GM18858 (cell line): ENCODE measurements at regions not wholly inside any gene's neighbourhood (a gene's known extent, or its start where the extent isn't known, plus 50 kb on each side); places are given as distances from the start of the nearest gene placed in this dataset.

Experiments
- ATAC-seq: cut with Tn5 transposase; IDR thresholded peaks from one replicate; pipeline ENCODE4 v1.9.1; 2021; ENCODE audit not compliant: unreplicated experiment

DNA sequence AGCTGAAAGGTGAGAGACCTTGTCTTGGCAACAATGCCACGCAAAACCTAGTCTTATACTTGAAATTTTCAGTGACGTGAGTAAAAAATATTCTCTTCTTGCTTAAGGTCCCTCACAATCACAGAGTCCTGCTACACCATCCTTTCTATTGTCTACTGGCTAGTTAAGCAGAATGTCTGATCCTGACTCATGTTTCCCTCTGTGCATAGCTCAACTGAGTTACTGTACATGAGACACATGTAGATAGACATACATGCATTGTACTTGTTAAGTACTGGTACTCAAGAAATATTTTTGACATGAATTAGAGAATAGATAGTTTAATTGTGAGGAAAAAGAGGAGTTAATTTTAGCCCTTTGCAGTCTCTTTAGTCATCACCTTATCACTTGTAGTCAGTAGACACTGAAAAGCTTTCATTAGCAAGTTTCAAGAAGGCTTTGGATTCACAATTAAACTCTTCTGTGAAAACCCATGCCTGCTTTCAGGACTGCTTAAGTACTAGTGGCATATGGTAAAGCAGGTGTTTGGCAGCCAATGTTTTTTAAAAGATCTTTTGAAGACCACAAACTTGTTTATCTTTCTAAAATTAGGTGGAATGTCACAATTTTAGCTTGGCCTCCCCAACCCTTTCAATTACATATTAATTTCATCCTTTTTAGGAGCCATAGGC is 158.7 kb upstream of the CCDC150 start:
- no peak for ATAC-seq

DNA sequence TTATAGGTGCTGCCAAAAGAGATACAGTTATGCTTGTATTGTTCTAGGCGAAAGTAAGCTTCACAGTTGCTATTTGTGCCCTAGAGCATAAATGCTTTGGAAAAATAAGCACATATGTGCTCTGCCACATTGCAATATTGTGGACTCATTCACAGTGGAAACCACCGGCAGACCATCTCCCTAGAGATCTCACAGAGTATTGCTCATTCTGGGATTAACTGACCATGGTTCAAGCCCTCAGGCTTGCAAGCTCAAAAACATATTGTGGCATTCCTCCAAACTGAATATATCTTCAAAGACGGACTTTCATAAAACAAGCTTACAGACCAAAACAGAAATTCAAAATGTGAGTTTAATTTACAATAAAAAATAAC is 158.2 kb upstream of the CCDC150 start:
- no peak for ATAC-seq

GRCh38 chr2:196482119-196483065 is 157.1 kb upstream of the CCDC150 start:
- ATAC-seq: no peak

GRCh38 chr2:196486146-196486545 is 153.4 kb upstream of the CCDC150 start:
- ATAC-seq: no peak

- no peak for ATAC-seq
These were observed 152.1 kb upstream of the CCDC150 start for GRCh38 chr2:196487417-196487816.

DNA sequence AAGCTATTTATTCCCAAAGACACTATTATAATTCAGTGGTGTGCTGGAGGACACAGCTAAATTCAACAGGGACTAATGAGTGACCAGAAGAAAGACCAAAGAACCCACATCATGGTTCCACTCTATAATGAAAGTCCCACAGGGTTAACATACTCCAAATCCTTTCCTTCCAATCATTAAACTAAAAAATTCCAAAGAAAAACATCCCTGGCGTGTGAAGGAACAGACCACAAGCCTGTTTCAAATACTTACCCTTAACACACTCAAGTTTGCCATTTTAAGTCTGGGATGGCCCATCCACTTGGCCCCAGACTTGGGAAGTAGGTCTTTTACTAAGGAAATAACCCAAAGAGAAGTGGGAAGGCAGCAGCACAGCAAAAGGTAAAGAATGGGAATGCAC is 150.1 kb upstream of the CCDC150 start:
- ATAC-seq: no peak

DNA sequence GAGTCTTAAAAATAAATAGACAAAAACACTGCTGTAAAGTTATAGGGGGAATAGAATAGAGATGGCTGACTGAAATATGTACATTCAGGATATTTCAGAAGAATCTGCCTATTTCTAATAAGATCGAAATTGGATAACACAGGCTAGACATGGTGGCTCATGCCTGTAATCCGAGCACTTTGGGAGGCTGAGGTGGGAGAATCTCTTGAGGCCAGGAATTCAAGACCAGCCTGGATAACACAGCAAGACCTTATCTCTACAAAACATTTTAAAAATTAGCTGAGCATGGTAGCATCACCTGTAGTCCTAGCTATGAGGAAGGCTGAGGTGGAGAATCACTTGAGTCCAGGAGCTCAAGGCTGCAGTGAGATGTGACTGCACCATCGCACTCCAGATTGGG is 146.6 kb upstream of the CCDC150 start:
- ATAC-seq: no peak

- no peak for ATAC-seq
These were observed 140.6 kb upstream of the CCDC150 start for GRCh38 chr2:196498962-196499361.

DNA sequence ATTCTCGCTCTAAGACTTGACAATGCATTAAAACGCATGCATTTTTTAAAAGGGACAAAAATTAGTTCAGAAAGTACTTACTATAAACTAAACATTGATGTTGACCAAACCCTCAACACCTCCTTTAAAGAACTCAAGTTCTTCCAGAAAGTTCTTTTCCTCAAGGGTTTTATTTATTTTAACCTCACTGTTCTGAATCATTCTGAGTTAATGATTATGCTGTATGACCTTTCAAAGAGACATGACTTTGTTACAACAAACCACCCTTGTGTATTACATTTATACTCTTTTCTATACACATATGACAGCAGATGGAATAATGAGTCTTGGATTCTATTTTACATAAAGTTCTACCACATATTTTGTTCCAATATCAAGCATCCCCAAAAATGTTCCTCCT is 139.8 kb upstream of the CCDC150 start:
- ATAC-seq: no peak

DNA sequence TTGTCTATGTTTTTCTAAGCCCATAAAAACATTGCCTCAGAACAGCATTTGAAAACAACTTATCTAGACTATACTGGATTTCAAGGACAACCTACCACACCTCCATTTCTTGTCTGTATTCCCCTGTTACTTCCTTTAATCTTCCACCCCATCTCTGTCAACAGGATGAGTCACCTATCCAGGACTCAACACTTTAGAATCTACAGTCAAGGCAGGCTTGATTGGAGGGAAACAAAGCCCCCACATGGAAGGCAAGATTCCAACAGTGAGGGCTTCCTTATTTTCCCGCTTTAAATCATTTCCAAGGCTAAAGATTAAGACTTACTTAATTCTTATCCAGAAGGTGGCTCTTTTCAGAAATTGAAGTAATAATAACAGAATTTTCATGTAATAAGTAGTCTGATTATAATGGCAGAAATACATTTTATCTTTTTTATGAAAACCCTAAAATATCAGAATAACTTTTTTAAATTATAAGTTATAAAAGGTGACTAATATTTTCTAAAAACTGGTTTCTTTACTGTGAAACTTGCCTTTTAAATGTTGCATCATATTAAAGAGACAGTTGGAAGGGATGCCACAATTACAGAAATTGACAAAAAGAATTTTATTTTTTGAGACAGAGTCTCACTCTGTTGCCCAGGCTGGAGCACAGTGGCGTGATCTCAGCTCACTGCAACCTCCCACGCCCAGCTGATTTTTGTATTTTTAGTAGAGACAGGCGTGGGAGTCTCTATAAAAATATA is 138.7 kb upstream of the CCDC150 start:
- ATAC-seq: no peak

DNA sequence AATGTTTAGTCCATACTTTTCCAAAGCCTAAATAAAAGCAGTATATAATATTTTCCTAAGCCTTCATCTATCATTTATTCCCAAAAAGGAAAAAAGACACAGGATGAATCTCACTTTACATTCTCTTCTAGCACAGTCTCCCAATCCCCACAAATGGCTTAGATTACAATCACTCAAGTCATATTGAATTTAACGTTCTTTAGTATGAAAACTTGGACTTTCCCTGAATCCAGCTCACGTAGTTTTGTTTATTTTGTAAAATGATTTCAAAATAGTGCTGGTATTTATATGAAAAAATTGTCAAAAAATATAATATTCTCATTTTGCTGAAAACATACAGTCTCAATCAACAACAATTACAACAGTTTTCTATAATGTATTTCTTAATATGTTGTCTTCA is 137.7 kb upstream of the CCDC150 start:
- no peak for ATAC-seq

GRCh38 chr2:196502386-196502785 is 137.1 kb upstream of the CCDC150 start:
- ATAC-seq: no peak

DNA sequence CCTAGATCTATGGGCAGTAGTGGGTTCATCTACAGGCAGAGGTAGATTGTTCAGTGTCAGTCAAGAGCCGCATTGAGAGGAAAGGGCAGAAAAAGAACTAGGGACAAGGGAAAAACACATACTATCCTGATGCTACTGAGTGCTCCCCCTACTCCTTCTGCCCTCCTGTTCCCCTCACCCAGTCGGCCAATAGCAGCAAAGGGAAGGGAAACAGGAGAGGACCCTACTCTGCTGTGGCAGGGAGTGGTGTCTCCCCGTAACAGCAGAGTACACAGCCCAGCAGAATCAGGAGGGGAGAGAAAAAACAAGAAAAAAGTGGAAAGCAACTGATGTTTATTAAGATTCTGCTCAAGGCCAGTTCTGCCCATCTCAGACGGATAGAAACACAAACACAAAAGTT is 136.1 kb upstream of the CCDC150 start:
- ATAC-seq: no peak

GRCh38 chr2:196504788-196505187 is 134.7 kb upstream of the CCDC150 start:
- ATAC-seq: peak; percentile 81

DNA sequence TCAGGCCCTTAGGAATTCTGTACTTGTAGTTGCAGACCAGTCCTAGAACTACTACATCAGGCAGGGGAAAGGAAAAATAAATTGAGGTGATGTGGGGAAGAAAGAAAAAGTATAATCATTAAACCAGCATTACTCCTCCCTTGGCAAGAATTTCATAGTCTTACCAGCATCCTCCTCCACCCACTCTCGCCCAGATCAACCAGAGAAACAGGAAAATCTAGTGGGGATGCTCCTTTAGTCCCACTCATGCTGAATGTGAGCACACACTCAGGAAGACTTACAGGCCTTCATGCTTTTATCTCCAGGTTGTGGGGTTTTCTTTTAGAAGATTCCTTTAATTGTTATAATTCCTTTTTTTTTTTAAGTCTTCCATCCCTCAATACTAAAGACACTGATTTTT is 129.3 kb upstream of the CCDC150 start:
- ATAC-seq: no peak

DNA sequence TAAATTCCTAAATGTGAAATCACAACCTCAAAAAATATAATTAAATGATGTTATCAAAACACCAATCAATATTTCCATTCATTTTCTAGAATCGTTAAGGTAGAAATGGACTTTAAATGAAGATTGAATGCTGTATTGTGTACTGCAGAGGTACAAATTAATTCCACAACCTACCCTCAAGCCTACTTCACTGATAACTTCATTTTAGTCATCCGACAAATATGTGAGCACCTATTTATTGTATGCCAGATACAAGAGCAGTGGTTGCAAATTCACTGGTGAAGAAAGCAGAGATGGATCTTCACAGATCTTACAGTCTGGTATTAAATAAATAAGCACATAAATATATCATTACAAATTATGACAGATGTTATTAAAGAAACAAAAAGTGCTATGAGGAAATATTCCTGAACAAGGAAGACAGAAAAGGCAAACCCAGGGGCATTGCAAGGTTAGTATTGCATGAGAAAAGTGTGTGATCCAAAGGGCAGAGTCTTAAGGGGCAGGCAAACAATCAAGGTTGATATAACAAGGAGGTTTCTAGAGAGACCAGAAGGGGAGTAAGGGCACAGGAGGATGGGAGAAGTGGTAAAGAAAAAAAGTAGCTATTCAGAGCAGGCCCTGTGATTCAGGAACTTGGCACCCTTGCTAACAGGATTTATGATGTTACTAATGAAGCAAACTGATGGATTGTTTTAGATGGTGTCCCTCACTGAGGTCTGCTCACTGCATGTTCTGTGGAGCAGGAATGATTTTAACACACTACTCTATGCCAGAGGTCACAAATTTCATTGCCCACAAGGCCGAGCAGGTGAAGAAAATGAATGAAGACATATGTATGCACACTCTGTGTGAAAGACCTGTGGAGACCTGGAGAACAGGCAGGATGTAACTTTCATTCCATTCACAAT is 128.0 kb upstream of the CCDC150 start:
- ATAC-seq: no peak

GRCh38 chr2:196513796-196514526 is 125.6 kb upstream of the CCDC150 start:
- ATAC-seq: no peak

GRCh38 chr2:196514641-196515040 is 124.9 kb upstream of the CCDC150 start:
- ATAC-seq: no peak

- no peak for ATAC-seq
These were observed 124.5 kb upstream of the CCDC150 start for GRCh38 chr2:196515051-196515450.

DNA sequence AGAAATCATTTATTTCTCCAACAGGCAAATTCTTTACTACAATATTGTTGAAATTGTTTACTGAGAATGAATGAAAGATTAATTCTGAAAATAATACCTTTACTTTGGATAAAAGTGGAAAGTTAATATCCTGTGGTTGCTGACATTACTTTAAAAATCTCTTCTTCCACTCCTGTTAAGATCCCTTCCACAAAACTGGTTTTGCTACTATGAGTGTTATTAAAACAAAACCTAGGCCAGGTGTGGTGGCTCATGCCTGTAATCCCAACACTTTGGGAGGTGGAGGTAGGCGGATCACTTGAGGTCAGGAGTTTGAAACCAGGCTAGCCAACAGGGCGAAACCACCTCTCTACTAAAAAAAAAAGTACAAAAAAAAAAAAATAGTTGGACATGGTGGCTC is 123.9 kb upstream of the CCDC150 start:
- no peak for ATAC-seq
